ENCODE measurements at regions not wholly inside any gene's neighbourhood (a gene's known extent, or its start where the extent isn't known, plus 50 kb on each side); places are given as distances from the start of the nearest gene placed in this dataset.

DNA sequence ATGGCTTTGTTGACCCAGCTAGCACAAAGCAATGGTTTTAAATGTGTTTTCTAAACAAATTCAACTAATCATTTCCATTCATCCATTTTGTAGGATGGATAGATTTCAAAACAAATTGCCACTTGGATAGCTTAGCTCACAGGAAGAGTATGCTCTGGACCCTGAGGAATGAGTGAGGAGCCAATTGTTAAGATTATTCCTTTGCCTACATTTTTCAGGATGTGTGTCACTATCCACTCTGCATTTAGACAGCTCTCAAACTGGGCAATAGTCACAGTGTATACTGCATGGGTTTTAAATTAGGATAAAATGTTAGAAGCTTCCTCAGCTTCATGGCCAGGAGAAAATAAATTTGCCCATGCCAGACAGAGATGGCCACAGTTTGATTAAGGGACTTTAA lies 605.6 kb upstream of the TEX47 start:
- TF ChIP-seq, protein P1, sequence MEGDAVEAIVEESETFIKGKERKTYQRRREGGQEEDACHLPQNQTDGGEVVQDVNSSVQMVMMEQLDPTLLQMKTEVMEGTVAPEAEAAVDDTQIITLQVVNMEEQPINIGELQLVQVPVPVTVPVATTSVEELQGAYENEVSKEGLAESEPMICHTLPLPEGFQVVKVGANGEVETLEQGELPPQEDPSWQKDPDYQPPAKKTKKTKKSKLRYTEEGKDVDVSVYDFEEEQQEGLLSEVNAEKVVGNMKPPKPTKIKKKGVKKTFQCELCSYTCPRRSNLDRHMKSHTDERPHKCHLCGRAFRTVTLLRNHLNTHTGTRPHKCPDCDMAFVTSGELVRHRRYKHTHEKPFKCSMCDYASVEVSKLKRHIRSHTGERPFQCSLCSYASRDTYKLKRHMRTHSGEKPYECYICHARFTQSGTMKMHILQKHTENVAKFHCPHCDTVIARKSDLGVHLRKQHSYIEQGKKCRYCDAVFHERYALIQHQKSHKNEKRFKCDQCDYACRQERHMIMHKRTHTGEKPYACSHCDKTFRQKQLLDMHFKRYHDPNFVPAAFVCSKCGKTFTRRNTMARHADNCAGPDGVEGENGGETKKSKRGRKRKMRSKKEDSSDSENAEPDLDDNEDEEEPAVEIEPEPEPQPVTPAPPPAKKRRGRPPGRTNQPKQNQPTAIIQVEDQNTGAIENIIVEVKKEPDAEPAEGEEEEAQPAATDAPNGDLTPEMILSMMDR (IDR thresholded peaks at IDR 0.05; ENCODE audit: low read depth, low read length, missing control alignments): no peak
- no peak overlapping the region for H3K4me3 ChIP-seq (ENCODE audit: low read depth, low read length)
- no peak for DNase-seq (ENCODE audit: low read depth)

DNA sequence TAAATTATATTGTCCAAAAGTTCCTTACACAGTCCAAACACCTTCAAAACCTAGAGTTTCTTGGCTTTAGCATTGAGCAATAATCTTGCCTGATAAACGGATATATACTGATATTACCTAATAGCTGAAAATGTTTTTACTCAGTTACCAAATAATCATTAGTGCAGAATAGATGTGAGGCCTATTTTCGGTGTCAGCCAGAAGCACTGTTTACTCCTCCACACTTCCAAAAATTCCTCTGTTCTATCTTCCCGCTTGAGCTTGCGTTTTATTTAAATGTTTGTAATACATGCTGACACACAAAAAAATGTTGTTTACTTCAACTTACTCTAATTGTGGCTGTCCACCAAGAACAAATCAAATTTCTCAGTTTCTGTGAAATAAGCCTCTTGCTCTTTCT lies 606.2 kb upstream of the TEX47 start:
- TF ChIP-seq, protein P1 (IDR thresholded peaks at IDR 0.05; ENCODE audit: low read depth, low read length, missing control alignments): no peak
- DNase-seq (ENCODE audit: low read depth): no peak
- no peak overlapping the region for H3K4me3 ChIP-seq (ENCODE audit: low read depth, low read length)

DNA sequence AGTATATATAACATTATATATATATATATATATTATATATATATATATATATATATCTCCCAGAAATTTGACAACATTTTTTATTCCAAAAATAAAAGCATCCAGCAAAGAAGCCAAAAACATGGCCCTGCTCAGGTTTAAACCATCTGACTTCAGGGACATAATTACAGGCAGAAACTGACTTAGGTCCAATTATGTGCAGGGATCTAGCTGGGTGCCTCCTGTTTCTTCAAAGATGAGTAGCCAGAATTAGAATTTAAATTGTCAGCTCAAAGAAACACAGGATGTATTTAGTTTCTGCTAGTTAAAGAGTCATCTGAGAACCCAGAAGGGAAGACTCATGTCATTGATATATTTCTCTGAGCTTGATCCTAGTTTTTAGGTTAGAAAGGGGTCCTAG lies 656.4 kb upstream of the TEX47 start:
- no peak for DNase-seq (ENCODE audit: low read depth)
- H3K4me3 ChIP-seq (ENCODE audit: low read depth, low read length): no peak overlapping the region
- TF ChIP-seq, protein P1 (IDR thresholded peaks at IDR 0.05; ENCODE audit: low read depth, low read length, missing control alignments): no peak

DNA sequence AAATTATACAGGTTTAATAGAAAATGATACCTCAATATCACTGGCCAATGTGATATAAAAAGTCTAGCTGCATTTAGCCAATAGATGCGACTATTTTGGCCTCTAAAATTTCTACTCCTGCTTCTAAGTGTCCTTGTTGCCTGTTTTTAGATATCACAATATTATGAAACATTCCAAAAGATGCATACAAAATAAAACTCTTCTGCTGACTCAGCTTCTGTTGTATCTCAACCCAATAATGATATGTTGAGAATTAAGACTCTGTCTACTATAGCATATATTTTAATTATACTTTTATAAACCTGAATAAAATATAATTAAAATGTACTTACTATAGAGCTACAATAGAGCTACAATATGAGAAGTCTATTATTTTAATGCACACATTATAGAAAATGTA lies 661.0 kb upstream of the TEX47 start:
- TF ChIP-seq, protein P1 (IDR thresholded peaks at IDR 0.05; ENCODE audit: low read depth, low read length, missing control alignments): no peak
- H3K4me3 ChIP-seq (ENCODE audit: low read depth, low read length): no peak overlapping the region
- DNase-seq (ENCODE audit: low read depth): no peak

DNA sequence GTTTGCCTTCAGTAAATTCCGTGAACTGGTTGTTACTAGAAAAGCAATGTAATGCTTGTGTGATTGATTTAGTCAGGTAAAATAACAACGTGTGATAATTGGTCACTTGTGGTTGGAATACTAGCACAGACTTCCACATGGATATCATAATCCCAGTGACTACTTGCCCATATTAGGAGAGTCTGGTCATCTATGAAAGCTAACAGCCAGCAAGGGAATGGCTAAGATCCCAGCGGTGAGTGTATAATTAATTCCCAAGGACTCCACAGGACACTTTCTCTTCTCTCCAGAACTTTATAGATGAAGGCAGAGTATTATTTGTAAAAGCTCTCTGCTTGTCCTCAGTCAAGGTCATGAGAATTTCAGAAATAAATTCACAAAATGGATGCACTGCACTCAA lies 662.6 kb upstream of the TEX47 start:
- DNase-seq (ENCODE audit: low read depth): no peak
- TF ChIP-seq, protein P1 (IDR thresholded peaks at IDR 0.05; ENCODE audit: low read depth, low read length, missing control alignments): no peak
- no peak overlapping the region for H3K4me3 ChIP-seq (ENCODE audit: low read depth, low read length)

DNA sequence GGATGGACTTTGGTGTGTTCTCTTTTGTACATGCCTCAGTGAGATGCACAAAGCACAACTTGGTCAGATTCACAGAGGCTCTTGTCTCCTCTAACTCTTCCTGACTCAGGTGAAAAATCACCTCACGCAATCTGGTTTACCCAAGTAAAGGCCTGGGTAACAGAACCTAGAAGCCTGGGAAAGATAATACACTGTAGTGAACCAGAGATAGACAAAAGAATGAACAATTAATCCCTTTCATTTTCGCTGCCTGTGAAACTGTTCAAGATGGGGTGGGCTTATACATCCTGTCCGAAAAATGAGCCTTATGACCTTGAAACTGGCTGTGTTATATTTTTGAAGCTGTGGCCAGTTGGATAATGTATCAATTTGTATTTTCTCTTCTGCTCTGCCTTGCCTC lies 678.9 kb upstream of the TEX47 start:
- H3K4me3 ChIP-seq (ENCODE audit: low read depth, low read length): no peak overlapping the region
- DNase-seq (ENCODE audit: low read depth): no peak
- TF ChIP-seq, protein P1 (IDR thresholded peaks at IDR 0.05; ENCODE audit: low read depth, low read length, missing control alignments): no peak

DNA sequence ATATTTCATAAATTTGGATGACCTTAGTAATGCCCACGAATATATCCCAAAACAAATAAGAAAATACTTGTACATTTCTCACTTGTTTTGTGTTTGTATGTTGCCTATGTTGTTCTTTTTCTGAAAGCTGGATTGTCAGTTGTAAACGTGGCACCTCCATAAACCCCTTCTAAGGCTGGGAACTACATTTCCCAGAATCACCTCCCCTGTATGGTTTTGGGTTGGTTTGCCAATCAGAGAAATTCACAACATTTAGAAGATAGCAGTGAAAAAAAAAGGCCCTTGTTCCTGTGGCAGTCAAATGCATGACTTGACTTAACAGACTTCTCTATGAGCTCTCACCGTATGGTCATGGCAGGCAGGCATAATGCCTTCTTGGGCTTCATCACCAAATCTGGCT lies 676.3 kb upstream of the STEAP1 start:
- TF ChIP-seq, protein P1 (IDR thresholded peaks at IDR 0.05; ENCODE audit: low read depth, low read length, missing control alignments): no peak
- DNase-seq (ENCODE audit: low read depth): no peak

More for the DNA sequence above, 676.3 kb upstream of the STEAP1 start:
- no peak overlapping the region for H3K4me3 ChIP-seq (ENCODE audit: low read depth, low read length)

All from GM12864 (cell line).